GM21390 (cell line): ENCODE measurements at regions not wholly inside any gene's neighbourhood (a gene's known extent, or its start where the extent isn't known, plus 50 kb on each side); places are given as distances from the start of the nearest gene placed in this dataset.
"Not testable (repeated sequence)": the region's sequence is repeated elsewhere in the genome, so short reads cannot be mapped to it uniquely, and the experiment has no call there.

ENCODE experiments used
- ATAC-seq: cut with Tn5 transposase; IDR thresholded peaks from one replicate; pipeline ENCODE4 v1.9.1; 2021; ENCODE audit not compliant: unreplicated experiment

DNA sequence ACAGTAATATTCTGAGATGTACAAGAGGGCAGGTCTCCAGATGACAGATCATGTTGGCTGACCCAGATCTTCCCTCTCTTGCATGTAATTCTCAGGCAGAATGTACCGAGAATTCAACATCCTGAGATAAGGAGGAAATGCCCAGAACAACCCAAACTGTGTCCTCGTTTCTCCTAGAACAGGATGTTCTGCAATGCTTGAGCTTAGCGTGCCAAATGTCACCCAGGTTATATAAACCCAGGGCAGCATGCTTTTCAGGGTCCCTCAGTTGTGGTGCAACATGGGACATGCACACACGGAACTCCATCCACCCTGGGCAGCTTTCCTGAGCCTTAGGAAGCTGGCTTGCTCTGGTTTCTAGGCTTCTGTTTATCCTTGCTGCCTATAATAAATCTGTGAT lies 102.1 kb upstream of the CMC1 start:
- no peak for ATAC-seq

DNA sequence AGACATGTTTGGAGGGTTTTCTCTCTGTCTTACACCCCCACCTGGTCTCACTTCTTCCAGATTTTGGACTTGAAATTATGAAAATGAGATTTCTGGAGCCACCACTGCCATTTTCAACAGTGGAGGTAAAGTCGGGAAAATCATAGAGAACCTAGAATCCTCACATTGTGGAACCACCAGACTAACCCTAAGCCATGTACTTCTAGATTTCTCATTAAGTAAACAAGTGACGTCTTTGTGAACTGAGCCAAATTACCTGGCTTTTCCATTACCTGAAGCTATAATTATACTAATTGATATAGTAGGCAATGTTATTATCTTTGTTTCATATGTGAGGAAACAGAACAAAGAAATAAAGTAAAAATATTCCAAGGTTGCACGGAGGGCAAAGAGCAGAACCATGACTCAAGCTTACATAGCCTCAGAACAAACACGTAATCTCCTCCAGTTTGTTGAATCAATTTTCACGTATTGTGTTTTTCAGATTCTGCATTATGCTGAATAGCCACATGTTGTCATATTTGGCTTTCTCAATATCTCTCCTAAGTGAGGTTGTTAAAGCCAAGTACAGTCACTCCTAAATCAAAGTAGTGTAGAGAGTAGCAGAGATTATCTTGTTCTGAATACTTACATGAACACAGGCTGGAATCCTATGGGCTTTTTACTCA lies 101.3 kb upstream of the CMC1 start:
- no peak for ATAC-seq

DNA sequence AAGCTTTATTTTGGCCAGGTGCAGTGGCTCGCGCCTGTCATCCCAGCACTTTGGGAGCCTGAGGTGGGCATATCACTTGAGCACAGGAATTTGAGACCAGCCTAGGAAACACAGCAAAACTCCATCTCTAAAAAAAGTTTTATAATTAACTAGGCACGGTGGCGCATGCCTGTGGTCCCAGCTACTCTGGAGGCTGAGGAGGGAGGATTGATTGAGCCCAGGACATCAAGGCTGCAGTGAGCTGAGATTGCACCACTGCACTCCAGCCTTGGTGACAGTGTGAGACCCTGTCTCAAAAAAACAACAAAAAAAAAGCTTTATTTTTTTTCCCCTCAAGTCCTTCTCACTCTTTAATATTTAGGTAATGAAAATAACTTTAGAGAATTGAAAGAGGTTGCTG lies 100.8 kb upstream of the CMC1 start:
- no peak for ATAC-seq

DNA sequence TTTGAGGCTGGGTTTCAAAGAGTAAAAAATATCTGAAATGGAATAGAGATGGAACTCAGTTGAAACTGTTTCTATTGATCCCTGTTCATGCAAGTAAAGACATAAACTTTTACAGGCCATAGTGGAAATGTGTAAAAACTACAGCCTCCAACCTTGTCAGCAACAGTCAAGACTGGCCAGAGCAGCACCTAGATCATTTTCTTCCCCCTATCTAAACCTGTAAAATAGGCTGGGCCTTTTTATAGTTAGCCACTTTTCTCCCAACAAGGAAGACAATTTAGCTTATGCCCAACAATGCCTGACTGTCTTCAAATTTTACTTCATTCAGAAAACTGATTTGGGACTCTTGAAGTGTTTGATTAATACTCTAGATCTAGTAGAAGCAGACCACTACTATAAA lies 91.5 kb upstream of the CMC1 start:
- ATAC-seq, result no peak

DNA sequence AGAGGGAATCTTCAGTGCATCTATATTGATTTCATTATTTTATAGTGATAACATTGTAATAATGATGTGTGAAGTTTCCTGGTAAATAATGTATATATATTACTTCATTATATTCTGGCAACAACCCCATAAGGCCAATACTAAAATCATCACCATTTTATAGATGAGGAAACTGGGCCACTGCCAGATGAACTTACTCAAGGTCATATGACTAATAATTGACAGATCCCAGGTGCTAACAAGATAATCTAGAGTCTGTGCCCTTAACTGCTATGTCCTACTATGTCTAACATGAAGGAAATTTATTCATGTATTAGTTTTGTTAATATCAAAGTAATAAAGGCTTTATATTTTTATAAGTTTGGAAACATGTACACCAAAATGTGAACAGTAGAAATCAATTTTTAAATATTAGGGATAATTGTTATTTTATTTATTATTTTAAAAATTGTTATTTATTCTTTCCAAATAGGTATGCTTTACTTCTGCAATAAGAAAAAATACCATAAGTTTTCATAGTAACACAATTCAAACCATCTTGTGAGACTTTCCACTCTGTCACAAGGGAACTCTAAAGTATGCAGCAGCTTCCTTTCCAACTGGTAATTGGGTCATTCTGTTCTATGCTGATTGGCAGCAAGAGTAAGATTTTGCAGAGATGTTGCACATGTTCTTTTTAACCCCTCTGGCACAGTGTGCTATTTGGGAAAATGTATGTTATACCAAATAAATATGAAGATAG lies 90.8 kb upstream of the CMC1 start:
- ATAC-seq, result no peak

DNA sequence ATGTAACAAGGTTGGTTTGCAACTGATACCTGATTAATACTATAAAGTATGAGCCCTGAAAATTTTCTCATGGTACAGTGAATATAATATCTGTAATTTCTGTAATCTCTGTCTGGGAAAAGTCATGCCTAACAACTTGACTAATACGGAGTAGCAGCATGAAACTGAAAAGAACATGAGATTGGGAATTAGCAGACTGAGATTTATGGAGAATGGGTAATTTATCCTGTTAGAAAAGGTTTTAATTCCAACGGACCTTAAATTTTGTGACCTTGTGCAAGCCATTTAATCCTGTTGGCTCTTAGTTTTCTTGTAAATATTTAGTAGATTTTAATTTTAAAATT lies 90.2 kb upstream of the CMC1 start:
- no peak for ATAC-seq

DNA sequence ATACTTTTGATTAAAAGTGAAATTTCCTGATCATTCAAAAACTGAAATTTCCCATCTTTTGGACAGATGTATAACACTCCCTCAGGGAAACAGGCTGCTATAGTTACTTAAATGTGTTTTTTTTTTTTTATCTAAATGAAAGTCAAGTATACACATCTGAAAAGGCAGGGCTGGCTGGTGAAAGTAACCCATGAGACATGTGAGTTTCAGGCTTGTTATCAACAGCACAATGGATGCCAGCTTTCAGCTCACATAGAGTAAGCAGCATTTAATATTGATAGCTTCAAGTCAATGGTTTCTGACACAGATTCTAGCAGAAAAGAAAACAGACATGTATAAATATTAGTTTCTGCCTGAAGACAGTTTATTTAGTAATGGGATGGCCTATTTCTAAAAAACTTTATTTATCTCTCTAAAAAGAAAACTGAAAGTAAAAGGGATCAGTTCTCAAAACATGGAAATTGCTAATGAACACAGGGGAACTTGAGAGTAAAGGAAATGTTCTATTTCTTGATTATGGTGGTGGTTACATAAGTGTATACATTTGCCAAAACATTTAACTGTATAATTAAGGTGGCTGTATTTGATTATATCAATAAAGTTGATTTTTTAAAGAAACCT lies 89.7 kb upstream of the CMC1 start:
- ATAC-seq, result peak; percentile 94

DNA sequence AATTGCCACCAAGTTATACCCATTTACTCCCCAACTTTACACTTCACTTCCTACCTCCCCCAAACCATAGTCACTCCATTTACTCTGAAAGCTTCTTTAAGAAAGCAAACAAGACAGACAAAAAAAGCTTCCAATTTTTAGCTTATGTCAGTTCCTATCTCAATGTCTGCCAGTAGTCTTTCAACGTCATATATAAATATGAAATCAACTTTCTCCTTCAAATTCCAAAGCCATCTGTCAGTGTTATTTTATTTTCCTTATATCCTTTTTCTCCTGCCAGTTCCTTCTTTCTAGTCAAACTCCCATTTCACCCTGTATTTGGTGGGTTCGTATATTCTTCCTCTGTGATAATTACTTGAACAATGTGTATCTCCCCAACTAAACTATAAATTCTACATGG lies 85.8 kb upstream of the CMC1 start:
- no peak for ATAC-seq

DNA sequence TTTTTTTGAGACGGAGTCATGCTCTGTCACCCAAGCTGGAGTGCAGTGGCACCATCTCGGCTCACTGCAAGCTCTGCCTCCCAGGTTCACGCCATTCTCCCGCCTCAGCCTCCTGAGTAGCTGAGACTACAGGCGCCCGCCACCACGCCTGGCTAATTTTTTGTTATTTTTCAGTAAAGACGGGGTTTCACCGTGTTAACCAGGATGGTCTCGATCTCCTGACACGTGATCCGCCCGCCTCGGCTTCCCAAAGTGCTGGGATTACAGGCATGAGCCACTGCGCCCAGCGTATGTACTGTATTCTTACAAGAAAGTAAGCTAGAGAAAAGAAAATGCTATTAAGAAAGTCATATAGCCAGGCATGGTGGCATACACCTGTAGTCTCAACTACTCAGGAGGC lies 84.8 kb upstream of the CMC1 start:
- not testable (repeated sequence) for ATAC-seq

DNA sequence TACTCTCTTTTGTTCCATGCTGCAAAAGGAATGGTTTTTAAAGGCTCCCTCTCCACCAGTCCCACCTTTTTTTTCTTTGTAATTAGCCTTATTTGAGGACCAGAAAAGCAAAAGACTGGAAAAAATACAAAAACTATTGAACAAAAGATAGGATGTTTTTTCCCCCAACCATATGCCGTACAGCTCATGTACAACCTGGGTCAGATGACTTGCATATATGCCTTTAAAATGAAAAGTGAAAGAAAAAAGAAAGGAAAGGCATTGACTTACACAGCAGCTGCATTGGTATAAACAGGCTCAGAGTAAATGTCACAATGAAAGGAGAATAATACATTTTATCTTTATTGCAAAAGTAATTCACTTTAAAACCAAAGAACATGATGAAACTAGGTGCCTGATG lies 69.5 kb upstream of the CMC1 start:
- no peak for ATAC-seq

DNA sequence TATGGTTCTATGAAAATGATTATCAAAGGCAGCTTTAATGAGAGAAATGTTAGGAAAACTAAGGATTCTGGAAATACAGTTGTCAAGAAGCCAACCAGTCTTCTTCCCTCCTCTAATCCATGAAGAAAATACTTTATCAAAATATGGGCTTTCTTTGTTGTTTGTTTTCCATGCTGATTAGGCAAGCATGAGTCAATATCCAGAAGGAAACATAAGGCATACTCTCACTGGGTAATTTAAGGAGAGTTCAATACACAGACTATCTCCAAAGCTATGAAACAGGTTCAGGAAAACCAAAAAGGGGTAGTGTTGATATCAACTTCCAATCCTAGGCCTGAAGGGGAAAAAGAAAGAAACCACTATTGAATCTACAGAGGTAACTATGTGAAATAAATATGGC lies 68.7 kb upstream of the CMC1 start:
- ATAC-seq, result no peak

DNA sequence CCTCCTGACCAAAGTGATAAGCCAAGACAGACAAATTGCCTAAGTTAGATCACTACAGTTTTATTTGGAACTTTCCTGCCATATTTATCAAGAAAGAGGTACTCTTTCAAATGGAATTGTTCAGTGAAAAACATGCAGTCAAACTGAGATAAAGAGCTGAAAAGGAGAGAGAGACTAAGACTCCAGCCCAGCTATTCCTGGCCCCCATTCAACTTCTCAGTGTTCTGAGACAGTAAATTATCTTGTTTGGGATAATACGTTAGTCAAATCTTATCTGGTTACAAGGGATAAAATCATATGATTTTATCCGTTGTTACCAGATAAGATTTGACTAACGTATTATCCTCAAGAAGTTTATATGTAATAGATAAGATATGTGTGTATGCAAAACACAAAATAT lies 67.6 kb upstream of the CMC1 start:
- ATAC-seq, result no peak

DNA sequence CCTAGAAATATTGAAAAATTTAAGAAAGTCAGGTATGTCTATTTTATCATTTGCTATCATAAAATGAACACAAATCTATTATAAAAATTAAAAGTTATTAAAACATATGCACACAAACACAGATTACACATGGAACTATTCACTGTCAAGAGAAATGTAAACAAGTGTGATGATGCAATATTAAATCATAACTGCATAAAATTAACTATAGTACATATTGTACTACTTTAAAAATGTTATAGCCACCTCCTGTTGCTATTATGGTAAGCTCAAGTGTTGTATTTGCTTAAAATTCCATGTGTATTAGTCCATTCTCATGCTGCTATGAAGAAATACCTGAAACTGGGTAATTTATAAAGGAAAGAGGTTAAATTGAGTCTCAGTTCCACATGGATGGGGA lies 54.7 kb upstream of the CMC1 start:
- no peak for ATAC-seq

DNA sequence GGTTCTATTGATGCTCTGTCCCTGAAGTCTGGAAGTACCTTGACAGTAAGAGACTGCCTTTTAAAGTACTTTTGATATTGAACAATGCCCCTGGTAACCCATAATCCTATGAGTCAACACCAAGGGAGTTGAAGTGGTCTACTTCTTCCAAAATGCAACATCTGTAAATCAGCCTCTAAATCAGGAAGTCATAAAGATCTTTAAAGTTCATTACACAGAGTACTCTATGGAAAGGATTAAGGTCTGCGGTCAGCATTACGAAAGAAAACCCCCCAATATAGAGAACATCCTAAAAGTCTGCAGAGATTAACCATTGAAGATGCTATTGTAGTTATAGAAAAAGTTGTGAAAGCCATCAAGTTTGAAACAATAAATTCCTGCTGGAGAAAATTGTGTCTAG lies 52.7 kb upstream of the CMC1 start:
- no peak for ATAC-seq

DNA sequence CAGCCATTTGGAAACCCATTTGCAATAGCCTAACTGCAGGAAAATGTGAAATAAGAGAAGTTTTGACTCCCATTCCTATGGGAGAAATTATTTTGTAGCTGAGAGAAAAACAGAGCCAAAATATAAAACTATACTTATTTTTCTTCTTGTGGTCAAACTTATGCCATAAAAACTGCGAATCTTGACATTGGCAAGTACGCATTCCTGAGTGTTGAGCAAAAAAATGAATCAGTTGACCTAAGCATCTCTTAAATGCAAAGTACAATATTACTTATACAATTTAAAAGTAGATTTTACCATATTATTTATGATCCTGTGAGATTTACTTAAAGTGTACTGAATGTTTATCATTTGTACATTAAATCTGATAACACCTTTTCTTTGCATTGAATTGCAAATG lies 50.1 kb upstream of the CMC1 start:
- no peak for ATAC-seq
